Uterus (tissue), 3 donors: ENCODE measurements at regions not wholly inside any gene's neighbourhood (a gene's known extent, or its start where the extent isn't known, plus 50 kb on each side); places are given as distances from the start of the nearest gene placed in this dataset.
"Not testable (repeated sequence)": the region's sequence is repeated elsewhere in the genome, so short reads cannot be mapped to it uniquely, and the experiment has no call there.

Experiments
- DNase-seq, 2 donors: peaks; one replicate each; pipeline ENCODE4 v3.0.0-alpha.2; 2019 to 2020
- H3K27ac ChIP-seq, 2 donors: fragments of 200-600 bp; sonication (generic); 1 replicate in 1 of 2; 2 replicates in 1 of 2; pipeline ENCODE4 v1.5.1; 2016 to 2018
- H3K27me3 ChIP-seq, 2 donors: fragments of 200-600 bp; sonication (generic); one replicate each; pipeline ENCODE4 v1.5.1; 2018 to 2019; ENCODE audit warnings: control low read depth in 1 of 2
- H3K36me3 ChIP-seq, 2 donors: fragments of 200-600 bp; sonication (generic); one replicate each; pipeline ENCODE4 v1.5.1; 2019; ENCODE audit warnings: control low read depth in 1 of 2
- H3K4me1 ChIP-seq, 2 donors: fragments of 200-600 bp; sonication (generic); one replicate each; pipeline ENCODE4 v1.5.1; 2018 to 2019; ENCODE audit warnings: control low read depth in 1 of 2
- H3K4me3 ChIP-seq, 2 donors: fragments of 200-600 bp; sonication (generic); 1 replicate in 1 of 2; 2 replicates in 1 of 2; pipeline ENCODE4 v1.5.1; 2018 to 2019; ENCODE audit warnings: mild to moderate bottlenecking in 1 of 2
- H3K9me3 ChIP-seq, 2 donors: fragments of 200-600 bp; sonication (generic); one replicate each; pipeline ENCODE4 v1.5.1; 2019; ENCODE audit warnings: control low read depth in 1 of 2
- CTCF ChIP-seq, 4 experiments: fragments of 200-600 bp in 2 of 4; fragments of 450-650 bp in 2 of 4; sonication (generic) in 2 of 4; IDR thresholded peaks; one replicate each; pipeline ENCODE4 v1.5.1; 2016 to 2019; ENCODE audit warnings: antibody characterized with exemption in 4 of 4, mild to moderate bottlenecking in 2 of 4, moderate library complexity in 1 of 4
- POLR2A ChIP-seq, 2 donors: fragments of 450-650 bp; IDR thresholded peaks; one replicate each; pipeline ENCODE4 v1.6.1; 2016; ENCODE audit warnings: antibody characterized with exemption in 2 of 2, mild to moderate bottlenecking in 1 of 2, moderate library complexity in 1 of 2
- intact Hi-C: fragments of 100-400 bp; cut with DNase I; formaldehyde crosslinking; loops from one replicate; pipeline ENCODE4 v1.15.1; 2023; ENCODE audit warnings: low total_unique reads
- donor health status: DM: yes; HTN: yes; CAD: no.

- intact Hi-C loops: no loop called here
- DNase-seq: no peak
Observed at GRCh38 chr16:26583803-26584202, 482.9 kb upstream of the C16orf82 start.

GRCh38 chr16:26593700-26594099 is 473.0 kb upstream of the C16orf82 start:
- H3K36me3 ChIP-seq: no peaks in the 10 kb centered on the region
- H3K27me3 ChIP-seq: no peaks in the 10 kb centered on the region
- no peaks in the 10 kb centered on the region for H3K4me1 ChIP-seq
- no peak overlapping the region for H3K4me3 ChIP-seq
- no peak for DNase-seq
- no peaks in the 10 kb centered on the region for H3K9me3 ChIP-seq
- intact Hi-C loops: no loop called here
- no peak for TF ChIP-seq CTCF (IDR thresholded peaks at IDR 0.05)
- TF ChIP-seq POLR2A (IDR thresholded peaks at IDR 0.05): no peak
- H3K27ac ChIP-seq: no peak overlapping the region

More at GRCh38 chr16:26583803-26584202, 482.9 kb upstream of the C16orf82 start:
- Histone ChIP-seq H3K4me1 (no peaks in the 10 kb centered on the region), H3K9me3 (no peaks in the 10 kb centered on the region), H3K27ac (no peak overlapping the region), H3K27me3 (no peaks in the 10 kb centered on the region), H3K4me3 (no peak overlapping the region), H3K36me3 (no peaks in the 10 kb centered on the region)
- TF ChIP-seq CTCF (IDR thresholded peaks at IDR 0.05) (no peak), POLR2A (IDR thresholded peaks at IDR 0.05) (no peak)

GRCh38 chr16:26594666-26595065 is 472.1 kb upstream of the C16orf82 start:
- no peak overlapping the region for H3K27ac ChIP-seq

GRCh38 chr16:26595199-26595598 is 471.5 kb upstream of the C16orf82 start:
- Histone ChIP-seq H3K36me3 (no peaks in the 10 kb centered on the region), H3K27ac (no peak overlapping the region), H3K27me3 (no peaks in the 10 kb centered on the region), H3K4me1 (no peaks in the 10 kb centered on the region), H3K9me3 (no peaks in the 10 kb centered on the region), H3K4me3 (no peak overlapping the region)
- intact Hi-C loops: no loop called here
- TF ChIP-seq POLR2A (IDR thresholded peaks at IDR 0.05) (no peak), CTCF (IDR thresholded peaks at IDR 0.05) (no peak)
- DNase-seq: no peak

More at GRCh38 chr16:26594666-26595065, 472.1 kb upstream of the C16orf82 start:
- Histone ChIP-seq H3K9me3 (no peaks in the 10 kb centered on the region), H3K4me3 (no peak overlapping the region), H3K36me3 (no peaks in the 10 kb centered on the region), H3K27me3 (no peaks in the 10 kb centered on the region), H3K4me1 (no peaks in the 10 kb centered on the region)
- intact Hi-C loops: no loop called here
- no peak for DNase-seq
- TF ChIP-seq CTCF (IDR thresholded peaks at IDR 0.05) (no peak), POLR2A (IDR thresholded peaks at IDR 0.05) (no peak)

GRCh38 chr16:26596033-26596432 is 470.7 kb upstream of the C16orf82 start:
- H3K4me3 ChIP-seq, H3K4me1 ChIP-seq, H3K9me3 ChIP-seq, DNase-seq, H3K27ac ChIP-seq, H3K27me3 ChIP-seq, intact Hi-C loops, H3K36me3 ChIP-seq: not testable (repeated sequence)

- Histone ChIP-seq H3K27me3 (no peaks in the 10 kb centered on the region), H3K4me3 (no peak overlapping the region), H3K9me3 (no peaks in the 10 kb centered on the region), H3K4me1 (no peaks in the 10 kb centered on the region), H3K27ac (no peak overlapping the region), H3K36me3 (no peaks in the 10 kb centered on the region)
- no peak for TF ChIP-seq CTCF (IDR thresholded peaks at IDR 0.05)
- TF ChIP-seq POLR2A (IDR thresholded peaks at IDR 0.05): no peak
- intact Hi-C loops: no loop called here
- no peak for DNase-seq
Observed at GRCh38 chr16:26598061-26598460, 468.7 kb upstream of the C16orf82 start.
